ENCODE measurements at regions not wholly inside any gene's neighbourhood (a gene's known extent, or its start where the extent isn't known, plus 50 kb on each side); places are given as distances from the start of the nearest gene placed in this dataset.

- TF ChIP-seq CTCF (IDR thresholded peaks at IDR 0.05; ENCODE audit: low read depth, low read length, poor library complexity, severe bottlenecking) (no peak), EZH2phosphoT487 (IDR thresholded peaks at IDR 0.05; ENCODE audit: borderline replicate concordance, low read length) (no peak)
These were observed 112.2 kb downstream of the DYRK2 start for GRCh38 chr12:67760586-67761275.
